Lower leg skin (tissue), 4 donors: ENCODE measurements at regions not wholly inside any gene's neighbourhood (a gene's known extent, or its start where the extent isn't known, plus 50 kb on each side); places are given as distances from the start of the nearest gene placed in this dataset.

Experiments
- DNase-seq, 2 donors: peaks; one replicate each; pipeline ENCODE4 v3.0.0-alpha.2; 2019; ENCODE audit warnings: low spot score in 2 of 2
- H3K4me3 ChIP-seq: fragments of 200-600 bp; sonication (generic); 2 replicates; pipeline ENCODE4 v1.5.1; 2017; ENCODE audit warnings: mild to moderate bottlenecking, low read depth; ENCODE audit not compliant: poor library complexity, severe bottlenecking
- CTCF ChIP-seq, 3 donors: fragments of 450-650 bp; IDR thresholded peaks; one replicate each; pipeline ENCODE4 v1.5.1; 2016; ENCODE audit warnings: antibody characterized with exemption in 3 of 3, mild to moderate bottlenecking in 3 of 3, moderate library complexity in 2 of 3
- POLR2A ChIP-seq, 2 donors: fragments of 450-650 bp; IDR thresholded peaks; one replicate each; pipeline ENCODE4 v1.6.1; 2016 to 2017; ENCODE audit warnings: antibody characterized with exemption in 2 of 2, mild to moderate bottlenecking in 1 of 2, moderate library complexity in 1 of 2
- WGBS, 2 donors: methylation state at CpG; one replicate each; pipeline ENCODE4 v1.1.5; 2018; 5-methylcytosine and 5-hydroxymethylcytosine counted together
- intact Hi-C: fragments of 100-400 bp; cut with DNase I; formaldehyde crosslinking; loops from one replicate; pipeline ENCODE4 v1.15.0; 2023; ENCODE audit warnings: low total_unique reads

GRCh38 chr11:116545912-116546311 lies 226.9 kb downstream of the BUD13 start:
- H3K4me3 ChIP-seq: no peak overlapping the region
- 88 to 94% methylated on average over 6 of the region's 6 CpGs for WGBS, 2 donors
- DNase-seq: peak in 1 of 2 donors; percentile 31
- TF ChIP-seq POLR2A (IDR thresholded peaks at IDR 0.05) (no peak), CTCF (IDR thresholded peaks at IDR 0.05) (no peak)
- intact Hi-C loops: no loop called here

GRCh38 chr11:116544721-116545120 lies 228.1 kb downstream of the BUD13 start:
- intact Hi-C loops: no loop called here

GRCh38 chr11:116543911-116544475 lies 228.8 kb downstream of the BUD13 start:
- 77 to 84% methylated on average over 4 of the region's 4 CpGs for WGBS, 2 donors
- intact Hi-C loops: no loop called here
- TF ChIP-seq POLR2A (IDR thresholded peaks at IDR 0.05) (no peak), CTCF (IDR thresholded peaks at IDR 0.05) (no peak)
- no peak overlapping the region for H3K4me3 ChIP-seq
- peak in 1 of 2 donors; percentile 21 for DNase-seq

More at GRCh38 chr11:116544721-116545120, 228.1 kb downstream of the BUD13 start:
- 79 to 82% methylated on average over 10 of the region's 10 CpGs for WGBS, 2 donors
- no peak overlapping the region for H3K4me3 ChIP-seq
- DNase-seq: peak in 1 of 2 donors; percentile 34
- TF ChIP-seq CTCF (IDR thresholded peaks at IDR 0.05): no peak
- TF ChIP-seq POLR2A (IDR thresholded peaks at IDR 0.05): no peak

- no peak for TF ChIP-seq POLR2A (IDR thresholded peaks at IDR 0.05)
- TF ChIP-seq CTCF (IDR thresholded peaks at IDR 0.05): no peak
- peak in 1 of 2 donors; percentile 14 for DNase-seq
- WGBS, 2 donors: 52 to 56% methylated on average over 4 of the region's 4 CpGs
- intact Hi-C loops: no loop called here
- H3K4me3 ChIP-seq: no peak overlapping the region
These were observed 229.7 kb downstream of the BUD13 start for GRCh38 chr11:116543099-116543498.

GRCh38 chr11:116542406-116542805 lies 230.4 kb downstream of the BUD13 start:
- intact Hi-C loops: no loop called here
- no peak for TF ChIP-seq POLR2A (IDR thresholded peaks at IDR 0.05)
- TF ChIP-seq CTCF (IDR thresholded peaks at IDR 0.05): no peak
- DNase-seq: no peak

GRCh38 chr11:116541460-116541859 lies 231.3 kb downstream of the BUD13 start:
- no peak overlapping the region for H3K4me3 ChIP-seq
- 85 to 90% methylated on average over 1 of the region's 1 CpG for WGBS, 2 donors
- intact Hi-C loops: no loop called here
- no peak for DNase-seq
- TF ChIP-seq CTCF (IDR thresholded peaks at IDR 0.05) (no peak), POLR2A (IDR thresholded peaks at IDR 0.05) (no peak)

More at GRCh38 chr11:116542406-116542805, 230.4 kb downstream of the BUD13 start:
- no peak overlapping the region for H3K4me3 ChIP-seq
- WGBS, 2 donors: 86 to 90% methylated on average over 6 of the region's 6 CpGs
